Brain microvascular endothelial cell (primary cell): ENCODE measurements at regions not wholly inside any gene's neighbourhood (a gene's known extent, or its start where the extent isn't known, plus 50 kb on each side); places are given as distances from the start of the nearest gene placed in this dataset.
"Not testable (repeated sequence)": the region's sequence is repeated elsewhere in the genome, so short reads cannot be mapped to it uniquely, and the experiment has no call there.

ENCODE experiments used
- DNase-seq: peaks from one replicate; pipeline ENCODE4 v3.0.0-alpha.2; 2020
- H3K27ac ChIP-seq: fragments of 250-450 bp; sonication (Bioruptor Pico); 2 replicates; pipeline ENCODE4 v1.5.1; 2020; ENCODE audit warnings: mild to moderate bottlenecking, moderate library complexity
- H3K27me3 ChIP-seq: fragments of 250-450 bp; sonication (Bioruptor Pico); replicated peaks from 2 replicates; pipeline ENCODE4 v1.5.1; 2020; ENCODE audit warnings: mild to moderate bottlenecking
- H3K36me3 ChIP-seq: fragments of 250-450 bp; sonication (Bioruptor Pico); replicated peaks from 2 replicates; pipeline ENCODE4 v1.5.1; 2020; ENCODE audit warnings: mild to moderate bottlenecking
- H3K4me3 ChIP-seq: 2 replicates; pipeline ENCODE4 v1.5.1; 2011; ENCODE audit warnings: low read depth, mild to moderate bottlenecking, control low read depth, low read length, moderate library complexity
- CTCF ChIP-seq: IDR thresholded peaks from 2 replicates; pipeline ENCODE4 v1.5.1; 2011; ENCODE audit warnings: low read depth, mild to moderate bottlenecking, moderate library complexity, low read length, control low read depth, inconsistent platforms; ENCODE audit errors: missing control alignments
- in situ Hi-C: cut with HindIII; loops from 2 replicates; pipeline ENCODE4 v1.10.0; 2017; ENCODE audit warnings: low sequenced_read_pairs, low pct_ligation_motif_present

GRCh38 chr6:170058878-170059485, 231.9 kb downstream of the DLL1 start:
- no peaks in the 10 kb centered on the region for H3K27me3 ChIP-seq
- no peak for TF ChIP-seq CTCF
- no peak overlapping the region for H3K27ac ChIP-seq
- in situ Hi-C loops = no loop called here
- H3K4me3 ChIP-seq = no peak overlapping the region
- H3K36me3 ChIP-seq = no peaks in the 10 kb centered on the region
- no peak for DNase-seq

GRCh38 chr6:170057961-170058877, 232.7 kb downstream of the DLL1 start:
- Histone ChIP-seq H3K27ac (no peak overlapping the region), H3K4me3 (no peak overlapping the region), H3K27me3 (no peaks in the 10 kb centered on the region), H3K36me3 (no peaks in the 10 kb centered on the region)
- no peak for TF ChIP-seq CTCF
- in situ Hi-C loops = no loop called here
- no peak for DNase-seq

- in situ Hi-C loops = no loop called here
- Histone ChIP-seq H3K36me3 (no peaks in the 10 kb centered on the region), H3K27me3 (no peaks in the 10 kb centered on the region), H3K27ac (no peak overlapping the region), H3K4me3 (no peak overlapping the region)
- no peak for DNase-seq
- TF ChIP-seq CTCF = no peak
These were observed 233.7 kb downstream of the DLL1 start for GRCh38 chr6:170057034-170057734.

- Histone ChIP-seq H3K36me3 (no peaks in the 10 kb centered on the region), H3K27ac (no peak overlapping the region), H3K27me3 (no peaks in the 10 kb centered on the region), H3K4me3 (no peak overlapping the region)
- TF ChIP-seq CTCF = no peak
- no peak for DNase-seq
- in situ Hi-C loops = no loop called here
These were observed 234.6 kb downstream of the DLL1 start for GRCh38 chr6:170056278-170056711.

GRCh38 chr6:170055797-170056196, 235.1 kb downstream of the DLL1 start:
- H3K27me3 ChIP-seq, H3K27ac ChIP-seq, in situ Hi-C loops, DNase-seq, H3K36me3 ChIP-seq, H3K4me3 ChIP-seq: not testable (repeated sequence)
